GM23338 (cell line): ENCODE measurements at regions not wholly inside any gene's neighbourhood (a gene's known extent, or its start where the extent isn't known, plus 50 kb on each side); places are given as distances from the start of the nearest gene placed in this dataset.

ENCODE experiments used
- ATAC-seq: fragments of 200-7000 bp; cut with Tn5 transposase; 3 replicates; pipeline ENCODE4 v1.9.1; 2020
- DNase-seq: peaks from one replicate; pipeline ENCODE4 v3.0.0-alpha.2; 2015; ENCODE audit warnings: low spot score
- H2AFZ ChIP-seq: fragments of 200-600 bp; sonication (generic); 2 replicates; pipeline ENCODE4 v1.8.0; 2016; ENCODE audit warnings: antibody characterized with exemption, mild to moderate bottlenecking, moderate library complexity
- H3F3A ChIP-seq: fragments of 200-600 bp; sonication (generic); replicated peaks from 2 replicates; pipeline ENCODE4 v1.8.0; 2017; ENCODE audit warnings: antibody characterized with exemption, mixed run types, low read depth
- H3K27ac ChIP-seq: fragments of 200-600 bp; sonication (generic); 2 replicates; pipeline ENCODE4 v1.6.1; 2016; ENCODE audit warnings: low read depth
- H3K27me3 ChIP-seq: fragments of 200-600 bp; sonication (generic); 2 replicates; pipeline ENCODE4 v1.8.0; 2016; ENCODE audit warnings: mild to moderate bottlenecking, mixed run types, moderate library complexity; ENCODE audit not compliant: insufficient read depth
- H3K36me3 ChIP-seq: fragments of 200-600 bp; sonication (generic); 2 replicates; pipeline ENCODE4 v1.8.0; 2016; ENCODE audit warnings: mild to moderate bottlenecking; ENCODE audit not compliant: insufficient read depth
- H3K4me1 ChIP-seq: fragments of 200-600 bp; sonication (generic); 2 replicates; pipeline ENCODE4 v1.8.0; 2016; ENCODE audit warnings: mild to moderate bottlenecking, moderate library complexity; ENCODE audit not compliant: insufficient read depth
- H3K4me2 ChIP-seq: fragments of 200-600 bp; sonication (generic); 2 replicates; pipeline ENCODE4 v1.7.1; 2017; ENCODE audit warnings: mixed run types
- H3K4me3 ChIP-seq: fragments of 200-600 bp; sonication (generic); 2 replicates; pipeline ENCODE4 v1.6.1; 2016; ENCODE audit warnings: mixed run types
- H3K79me2 ChIP-seq: fragments of 200-600 bp; sonication (generic); replicated peaks from 2 replicates; pipeline ENCODE4 v1.8.0; 2017; ENCODE audit warnings: mild to moderate bottlenecking; ENCODE audit not compliant: insufficient read depth
- H3K9me2 ChIP-seq: fragments of 200-600 bp; sonication (generic); 2 replicates; pipeline ENCODE4 v1.8.0; 2017; ENCODE audit not compliant: insufficient read depth
- H4K20me1 ChIP-seq: fragments of 200-600 bp; sonication (generic); replicated peaks from 2 replicates; pipeline ENCODE4 v1.8.0; 2017; ENCODE audit warnings: mild to moderate bottlenecking; ENCODE audit not compliant: insufficient read depth
- H3K27ac Mint-ChIP-seq: 2 replicates; pipeline ENCODE4 v1.8.0; 2020; ENCODE audit warnings: inconsistent platforms, mild to moderate bottlenecking, moderate library complexity, mixed read lengths
- H3K27me3 Mint-ChIP-seq: 3 replicates; pipeline ENCODE4 v1.8.0; 2022; ENCODE audit warnings: low read depth, mild to moderate bottlenecking, moderate library complexity, mixed read lengths, inconsistent platforms; ENCODE audit not compliant: insufficient read depth, poor library complexity
- H3K36me3 Mint-ChIP-seq: 3 replicates; pipeline ENCODE4 v1.8.0; 2021; ENCODE audit warnings: low read depth, mild to moderate bottlenecking, inconsistent platforms, moderate library complexity, mixed read lengths
- H3K4me1 Mint-ChIP-seq: 3 replicates; pipeline ENCODE4 v1.8.0; 2020; ENCODE audit warnings: mild to moderate bottlenecking, inconsistent platforms, mixed read lengths
- H3K4me3 Mint-ChIP-seq: 3 replicates; pipeline ENCODE4 v1.8.0; 2021; ENCODE audit warnings: moderate library complexity, mild to moderate bottlenecking, inconsistent platforms, mixed read lengths
- H3K9me3 Mint-ChIP-seq: 3 replicates; pipeline ENCODE4 v1.8.0; 2020; ENCODE audit warnings: moderate library complexity, mild to moderate bottlenecking, inconsistent platforms, mixed read lengths
- CREB1 ChIP-seq: fragments of 250-450 bp; sonication (Bioruptor Pico); IDR thresholded peaks from 2 replicates; pipeline ENCODE4 v1.5.0; 2020; ENCODE audit warnings: low read depth, mild to moderate bottlenecking, moderate library complexity
- CTCF ChIP-seq, 2 experiments: fragments of 200-600 bp in 1 of 2; sonication (generic) in 1 of 2; conservative IDR thresholded peaks; 2 replicates each; pipeline versions ENCODE4 v1.5.1 to v1.6.1; 2016 to 2017; ENCODE audit warnings: antibody characterized with exemption in 2 of 2, low read depth in 2 of 2, mild to moderate bottlenecking in 2 of 2, moderate library complexity in 1 of 2
- ETS1 ChIP-seq: IDR thresholded peaks from 2 replicates; pipeline ENCODE4 v1.6.1; 2016; ENCODE audit warnings: antibody characterized with exemption
- EZH2 ChIP-seq: fragments of 200-600 bp; sonication (generic); IDR thresholded peaks from one replicate; pipeline ENCODE4 v1.8.0; 2017; ENCODE audit warnings: antibody characterized with exemption, mild to moderate bottlenecking, low read depth; ENCODE audit not compliant: unreplicated experiment
- EZH2phosphoT487 ChIP-seq: fragments of 200-600 bp; sonication (generic); IDR thresholded peaks from one replicate; pipeline ENCODE4 v1.8.1; 2018; ENCODE audit warnings: antibody characterized with exemption; ENCODE audit not compliant: unreplicated experiment
- JUNB ChIP-seq: IDR thresholded peaks from one replicate; pipeline ENCODE4 v1.6.1; 2016; ENCODE audit warnings: antibody characterized with exemption; ENCODE audit not compliant: unreplicated experiment
- NANOG ChIP-seq: IDR thresholded peaks from 2 replicates; pipeline ENCODE4 v1.6.1; 2016; ENCODE audit warnings: antibody characterized with exemption, borderline replicate concordance
- POLR2AphosphoS5 ChIP-seq: IDR thresholded peaks from 2 replicates; pipeline ENCODE4 v1.6.1; 2016; ENCODE audit warnings: antibody characterized with exemption, low read depth
- STAT1 ChIP-seq: IDR thresholded peaks from one replicate; pipeline ENCODE4 v1.6.1; 2016; ENCODE audit warnings: antibody characterized with exemption; ENCODE audit not compliant: unreplicated experiment
- ZNF114 ChIP-seq: fragments of 250-450 bp; sonication (Bioruptor Pico); IDR thresholded peaks from 2 replicates; pipeline ENCODE4 v1.5.0; 2020; ENCODE audit warnings: mild to moderate bottlenecking, moderate library complexity
- ZNF331 ChIP-seq: fragments of 250-450 bp; sonication (Bioruptor Pico); IDR thresholded peaks from 2 replicates; pipeline ENCODE4 v1.5.0; 2020; ENCODE audit warnings: low read depth, mild to moderate bottlenecking, moderate library complexity
- ZNF462 ChIP-seq: fragments of 250-450 bp; sonication (Bioruptor Pico); IDR thresholded peaks from 2 replicates; pipeline ENCODE4 v1.5.0; 2020; ENCODE audit warnings: mild to moderate bottlenecking, moderate library complexity
- TF ChIP-seq, protein P1 (sequence below): IDR thresholded peaks from one replicate; pipeline ENCODE4 v1.6.1; 2018; ENCODE audit warnings: antibody characterized with exemption; ENCODE audit not compliant: unreplicated experiment

DNA sequence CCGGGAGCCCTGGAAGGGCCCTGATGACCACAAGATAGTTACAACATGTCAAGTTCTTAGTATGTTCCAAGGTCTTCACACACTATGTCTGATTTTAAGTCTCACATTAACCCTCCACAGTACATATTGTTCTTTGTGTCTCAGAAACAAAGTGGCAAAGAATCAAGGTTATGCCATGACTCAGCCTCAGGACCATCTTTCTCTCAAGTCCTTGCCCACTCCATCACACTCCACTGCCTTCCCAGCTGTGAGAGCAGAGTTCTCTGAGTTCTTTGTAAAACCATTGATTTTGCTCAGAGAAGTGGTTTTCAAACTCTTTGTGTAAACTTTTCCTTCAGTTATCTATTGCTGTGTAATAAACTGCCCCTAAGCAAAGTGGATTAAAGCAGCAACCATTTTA is 67.9 kb upstream of the C3orf80 start:
- Mint-ChIP-seq H3K4me1 (peaks cover 8% of the 10 kb centered on the region), H3K9me3 (no peaks in the 10 kb centered on the region), H3K27me3 (peaks cover 2% of the 10 kb centered on the region), H3K36me3 (no peaks in the 10 kb centered on the region), H3K4me3 (no peak overlapping the region), H3K27ac (no peak overlapping the region)
- H3K4me1 ChIP-seq: peaks cover 13% of the 10 kb centered on the region; the same call in 1 of the 2 replicates
- DNase-seq (no peak), ATAC-seq (no peak)
- H3K36me3 ChIP-seq: no peaks in the 10 kb centered on the region
- H3K4me3 ChIP-seq: no peak overlapping the region
- no peak overlapping the region for H3K4me2 ChIP-seq
- no peak overlapping the region for H2AFZ ChIP-seq
- no peaks in the 10 kb centered on the region for H3K79me2 ChIP-seq
- no peaks in the 10 kb centered on the region for H3K9me2 ChIP-seq
- no peak overlapping the region for H3K27ac ChIP-seq
- no peaks in the 10 kb centered on the region for H3F3A ChIP-seq
- TF ChIP-seq CREB1 (CRISPR knock-in tag): no peak
- no peak for TF ChIP-seq ZNF114 (CRISPR knock-in tag)
- no peak for TF ChIP-seq NANOG
- TF ChIP-seq CTCF (conservative IDR thresholded peaks at IDR 0.05; ENCODE audit: low read depth in 2 of 2): no peak
- TF ChIP-seq JUNB: no peak
- TF ChIP-seq, protein P1, sequence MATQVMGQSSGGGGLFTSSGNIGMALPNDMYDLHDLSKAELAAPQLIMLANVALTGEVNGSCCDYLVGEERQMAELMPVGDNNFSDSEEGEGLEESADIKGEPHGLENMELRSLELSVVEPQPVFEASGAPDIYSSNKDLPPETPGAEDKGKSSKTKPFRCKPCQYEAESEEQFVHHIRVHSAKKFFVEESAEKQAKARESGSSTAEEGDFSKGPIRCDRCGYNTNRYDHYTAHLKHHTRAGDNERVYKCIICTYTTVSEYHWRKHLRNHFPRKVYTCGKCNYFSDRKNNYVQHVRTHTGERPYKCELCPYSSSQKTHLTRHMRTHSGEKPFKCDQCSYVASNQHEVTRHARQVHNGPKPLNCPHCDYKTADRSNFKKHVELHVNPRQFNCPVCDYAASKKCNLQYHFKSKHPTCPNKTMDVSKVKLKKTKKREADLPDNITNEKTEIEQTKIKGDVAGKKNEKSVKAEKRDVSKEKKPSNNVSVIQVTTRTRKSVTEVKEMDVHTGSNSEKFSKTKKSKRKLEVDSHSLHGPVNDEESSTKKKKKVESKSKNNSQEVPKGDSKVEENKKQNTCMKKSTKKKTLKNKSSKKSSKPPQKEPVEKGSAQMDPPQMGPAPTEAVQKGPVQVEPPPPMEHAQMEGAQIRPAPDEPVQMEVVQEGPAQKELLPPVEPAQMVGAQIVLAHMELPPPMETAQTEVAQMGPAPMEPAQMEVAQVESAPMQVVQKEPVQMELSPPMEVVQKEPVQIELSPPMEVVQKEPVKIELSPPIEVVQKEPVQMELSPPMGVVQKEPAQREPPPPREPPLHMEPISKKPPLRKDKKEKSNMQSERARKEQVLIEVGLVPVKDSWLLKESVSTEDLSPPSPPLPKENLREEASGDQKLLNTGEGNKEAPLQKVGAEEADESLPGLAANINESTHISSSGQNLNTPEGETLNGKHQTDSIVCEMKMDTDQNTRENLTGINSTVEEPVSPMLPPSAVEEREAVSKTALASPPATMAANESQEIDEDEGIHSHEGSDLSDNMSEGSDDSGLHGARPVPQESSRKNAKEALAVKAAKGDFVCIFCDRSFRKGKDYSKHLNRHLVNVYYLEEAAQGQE: no peak
- TF ChIP-seq ETS1: no peak
- TF ChIP-seq ZNF331 (CRISPR knock-in tag): no peak
- no peak for TF ChIP-seq ZNF462
- no peak for TF ChIP-seq EZH2
- TF ChIP-seq STAT1: no peak
- TF ChIP-seq POLR2AphosphoS5: no peak
- no peak for TF ChIP-seq EZH2phosphoT487
- H4K20me1 ChIP-seq: no peaks in the 10 kb centered on the region
- H3K27me3 ChIP-seq: no peaks in the 10 kb centered on the region
